GM18526 (cell line): ENCODE measurements at regions not wholly inside any gene's neighbourhood (a gene's known extent, or its start where the extent isn't known, plus 50 kb on each side); places are given as distances from the start of the nearest gene placed in this dataset.

Experiments
- POLR2A ChIP-seq: IDR thresholded peaks from 3 replicates; pipeline ENCODE4 v1.6.1; 2011; ENCODE audit not compliant: insufficient read length; ENCODE audit errors: extremely low read depth

DNA sequence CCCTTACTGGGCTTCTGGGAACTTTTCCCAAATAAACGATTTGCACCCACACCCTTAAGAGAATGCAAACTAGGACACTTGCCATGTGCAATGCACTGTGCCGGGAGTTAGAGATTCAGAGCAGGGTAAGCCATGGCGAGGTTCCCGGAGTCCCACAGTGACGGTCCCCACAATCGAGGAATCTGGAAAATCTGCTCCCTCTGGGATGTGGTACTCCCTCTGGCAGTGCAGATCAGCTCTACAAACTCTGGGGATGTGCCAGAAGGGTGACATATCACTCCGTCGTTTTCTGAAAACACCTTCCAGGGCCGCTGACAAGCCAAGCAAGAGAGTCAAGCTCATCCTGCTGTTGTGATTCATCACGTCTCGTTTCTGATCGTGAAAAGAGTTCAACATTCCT is 537.5 kb downstream of the BCOR start:
- TF ChIP-seq POLR2A: no peak

DNA sequence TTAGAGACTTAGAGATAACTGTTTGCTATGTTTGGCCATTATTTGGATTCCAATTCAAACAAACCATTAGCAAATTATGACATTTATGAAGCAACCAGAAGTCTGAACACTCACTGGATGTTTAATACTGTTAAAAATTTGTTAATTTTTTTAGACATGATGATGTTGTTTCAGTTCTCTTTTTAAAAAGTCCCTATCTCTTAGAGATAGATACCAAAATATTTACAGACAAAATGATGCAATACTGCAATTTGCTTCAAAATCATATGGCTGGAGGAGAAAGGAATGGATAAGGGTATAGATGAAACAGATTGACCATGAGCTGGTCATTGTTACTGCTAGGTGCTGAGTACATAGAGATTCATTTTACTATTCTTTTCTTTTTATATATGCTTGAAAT is 534.6 kb downstream of the BCOR start:
- no peak for TF ChIP-seq POLR2A

DNA sequence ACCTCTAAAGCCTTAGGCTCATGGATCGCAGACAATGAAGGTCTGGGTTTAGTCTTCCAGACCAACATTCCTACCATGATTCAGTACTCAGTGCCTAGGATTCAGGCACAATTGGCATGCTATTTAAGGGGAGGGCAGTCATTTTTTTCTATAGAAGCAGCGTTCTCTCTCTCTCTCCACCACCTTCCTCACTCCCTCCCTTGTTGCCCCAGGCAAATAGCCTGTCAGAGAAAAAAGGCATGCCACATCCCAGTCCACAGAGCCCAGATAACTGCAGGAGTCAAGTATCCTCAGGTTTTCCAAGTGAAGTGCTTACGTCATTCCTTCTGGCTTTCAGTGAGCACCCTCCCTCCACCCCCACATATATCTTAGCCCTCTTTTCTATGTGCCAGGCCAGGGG is 533.0 kb downstream of the BCOR start:
- TF ChIP-seq POLR2A: no peak

DNA sequence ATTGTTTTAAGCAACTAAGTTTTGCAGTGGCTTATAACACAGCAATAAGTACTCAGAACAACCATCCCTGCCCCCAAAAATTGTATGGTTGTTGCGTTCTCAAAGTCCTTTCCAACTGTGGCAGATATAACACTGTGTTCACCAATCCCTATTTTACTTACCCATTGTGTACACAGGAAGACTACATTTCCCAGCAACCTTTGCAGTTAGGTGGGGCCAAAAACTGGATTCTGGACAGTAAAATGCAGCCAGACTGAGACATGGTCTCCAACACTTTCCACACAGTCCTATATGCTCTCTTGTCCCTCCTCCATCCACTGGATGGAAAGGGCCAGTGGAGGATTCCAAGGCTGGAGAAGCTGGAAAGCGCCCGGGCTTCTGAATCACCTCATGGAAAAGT is 523.6 kb downstream of the BCOR start:
- TF ChIP-seq POLR2A: no peak

DNA sequence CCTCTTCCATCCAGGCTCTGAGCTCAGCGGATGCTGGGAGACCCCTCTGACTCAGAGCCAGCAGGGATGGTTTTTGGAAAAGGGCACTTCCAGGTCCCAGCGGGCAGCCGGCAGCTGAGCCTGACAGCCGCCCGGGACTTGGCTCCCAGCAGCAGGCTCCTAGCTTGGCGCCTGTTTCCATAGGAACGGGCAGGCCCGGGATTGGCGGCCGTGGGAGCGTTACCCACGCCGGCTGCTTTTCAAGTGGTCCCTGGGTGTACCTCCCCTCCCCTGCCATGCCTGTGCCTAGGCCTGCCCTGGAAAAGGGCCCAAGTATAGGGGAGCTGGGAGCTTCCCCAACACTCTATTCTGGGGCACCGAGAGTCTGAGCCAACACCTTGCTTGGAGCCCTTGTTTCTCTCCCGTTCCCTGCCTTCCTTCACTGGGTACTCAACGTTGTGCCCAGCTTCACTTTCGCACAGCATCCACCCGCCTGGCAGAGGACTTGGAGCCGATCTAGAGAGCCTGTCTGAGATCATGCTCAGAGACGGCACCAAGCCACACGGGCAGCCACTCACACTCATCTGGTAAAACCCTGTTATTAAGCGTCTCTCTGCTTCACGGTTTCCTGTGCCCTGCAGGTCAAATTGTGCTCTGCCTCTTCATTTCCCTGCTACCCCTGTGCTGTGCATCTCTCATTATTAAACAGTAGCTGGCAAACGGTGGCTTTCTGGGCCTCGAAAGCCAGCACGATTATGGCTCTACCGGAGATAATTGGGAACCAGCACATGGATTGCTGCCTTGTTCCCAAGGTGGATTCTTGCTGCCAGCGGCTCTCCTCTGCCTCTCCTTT is 521.5 kb downstream of the BCOR start:
- TF ChIP-seq POLR2A: no peak

DNA sequence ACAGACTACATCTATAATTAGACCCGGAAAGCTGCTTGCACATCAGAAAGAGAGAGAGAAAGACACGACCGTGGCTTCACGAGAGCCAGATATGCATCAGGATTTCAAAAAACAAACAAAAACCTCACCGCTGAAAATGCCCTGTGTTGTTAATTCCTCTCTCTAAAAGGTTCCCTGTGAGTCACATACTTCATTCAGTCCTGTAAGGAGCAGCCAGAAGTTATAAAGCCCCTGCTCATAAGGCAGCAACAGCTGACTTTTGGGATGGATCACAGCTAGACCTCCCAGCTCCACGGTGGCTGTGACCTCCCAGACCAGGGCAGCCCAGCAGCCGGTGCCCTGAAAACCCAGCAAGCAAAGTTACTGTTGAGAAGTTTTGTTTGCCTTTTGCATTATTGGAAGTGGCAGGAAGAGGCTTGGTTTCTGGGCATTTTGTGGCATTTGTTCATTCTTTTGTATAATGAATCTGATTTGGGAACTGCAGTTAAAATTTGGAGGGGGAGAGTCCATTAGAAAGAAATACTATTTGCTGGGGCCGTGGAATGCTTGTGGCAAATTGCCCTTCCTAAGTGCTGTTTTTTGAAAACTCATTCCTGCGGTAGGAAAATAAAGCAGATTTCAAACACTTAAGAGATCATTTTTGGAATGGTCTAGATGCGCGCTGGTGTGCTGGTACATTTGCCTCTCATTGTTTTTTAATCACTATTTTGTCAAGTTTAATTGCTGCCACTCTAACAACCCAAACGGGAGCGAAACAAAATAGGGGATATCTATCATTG is 520.4 kb downstream of the BCOR start:
- no peak for TF ChIP-seq POLR2A

DNA sequence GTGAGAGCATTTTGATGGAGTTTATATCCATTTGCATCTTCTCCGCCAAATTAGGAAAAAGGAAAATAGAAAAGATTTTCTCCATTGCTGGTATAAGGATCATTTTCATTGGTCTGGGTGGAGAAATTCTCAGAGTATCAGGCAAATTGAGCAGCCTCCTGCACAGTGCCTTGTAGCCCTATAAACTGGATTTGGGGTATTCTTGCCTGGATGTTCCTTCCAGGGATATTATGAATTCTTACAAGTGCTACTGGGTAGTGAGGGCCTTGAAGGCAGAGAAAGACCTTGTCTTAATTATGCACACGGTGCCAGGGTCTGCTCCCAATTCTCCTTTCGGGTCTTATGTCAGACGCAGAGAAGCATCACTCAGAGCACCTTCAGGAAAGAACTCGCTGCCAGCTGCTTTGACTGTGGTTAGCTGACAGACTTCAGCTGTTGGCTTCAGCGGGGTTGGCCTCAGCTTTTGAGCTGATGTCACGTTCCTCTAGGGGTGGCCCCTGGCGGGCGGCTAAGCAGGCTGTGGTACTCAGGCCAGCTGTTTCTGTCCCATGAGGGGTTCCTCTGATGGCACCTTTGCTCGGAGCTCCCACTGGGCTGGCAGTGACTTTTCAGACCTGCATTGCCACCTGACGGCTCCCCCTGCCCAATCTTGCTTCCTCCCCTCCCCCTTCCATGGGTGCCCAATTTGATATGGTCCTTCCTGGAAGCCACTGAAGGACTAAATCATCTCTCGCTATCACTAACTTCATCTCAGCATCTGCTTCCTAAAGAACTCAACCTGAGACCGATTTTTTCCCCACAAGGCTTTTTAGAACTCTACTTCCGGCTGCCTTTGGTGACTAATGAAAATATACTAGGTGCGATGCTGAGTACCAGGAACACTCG is 519.5 kb downstream of the BCOR start:
- TF ChIP-seq POLR2A: no peak

DNA sequence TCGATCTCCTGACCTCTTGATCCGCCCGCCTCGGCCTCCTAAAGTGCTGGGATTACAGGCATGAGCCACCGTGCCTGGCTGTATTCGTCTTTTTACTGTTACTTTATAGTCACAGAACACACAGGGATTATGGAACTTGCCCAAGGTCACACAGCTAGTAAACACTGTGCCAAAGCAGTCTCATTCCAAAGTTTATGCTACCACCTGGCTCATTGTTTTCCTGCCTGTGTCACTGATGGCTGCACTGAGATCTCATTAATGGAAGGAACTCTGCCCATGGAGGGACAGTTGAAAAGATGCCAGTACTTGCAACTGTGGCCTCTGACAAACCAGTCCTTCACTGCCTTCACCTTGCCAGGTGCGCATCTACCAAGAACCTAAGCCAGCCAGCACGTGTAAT is 517.7 kb downstream of the BCOR start:
- no peak for TF ChIP-seq POLR2A

DNA sequence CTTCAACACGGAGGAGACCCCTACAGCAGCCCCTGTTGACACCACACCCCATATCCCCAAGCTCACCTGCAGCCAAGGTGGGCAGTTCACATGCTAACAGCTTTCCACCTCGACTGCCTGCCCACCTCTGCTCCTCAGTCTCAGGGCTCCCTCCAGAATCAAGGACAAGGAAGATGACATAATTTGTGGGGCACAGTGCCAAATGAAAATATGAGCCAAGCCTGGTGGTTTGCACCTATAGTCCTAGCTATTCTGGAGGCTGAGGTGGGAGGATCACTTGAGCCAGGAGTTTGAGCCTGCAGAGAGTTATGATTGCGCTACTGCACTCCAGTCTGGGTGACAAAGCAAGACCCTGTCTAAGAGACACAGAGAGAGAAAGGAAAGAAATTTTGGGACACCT is 516.3 kb downstream of the BCOR start:
- no peak for TF ChIP-seq POLR2A

DNA sequence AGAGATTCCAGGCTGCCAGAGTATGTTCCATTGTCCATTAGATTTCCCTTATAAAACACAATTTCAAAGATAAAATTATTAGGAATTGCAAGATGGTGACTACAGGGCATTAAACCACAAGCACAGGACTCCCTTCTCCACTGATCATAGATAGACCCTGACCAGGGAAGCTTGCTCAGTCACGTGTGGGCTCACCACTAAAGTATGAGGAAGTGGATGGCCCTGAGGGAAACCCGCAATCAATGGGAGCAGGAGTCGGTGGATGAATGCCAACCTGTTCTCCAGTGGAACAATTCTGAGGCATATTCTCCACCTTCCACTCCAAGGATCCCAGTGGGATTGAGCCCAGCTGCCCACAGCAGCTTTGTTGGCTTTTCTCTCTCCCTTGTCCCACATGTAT is 515.7 kb downstream of the BCOR start:
- TF ChIP-seq POLR2A: no peak

DNA sequence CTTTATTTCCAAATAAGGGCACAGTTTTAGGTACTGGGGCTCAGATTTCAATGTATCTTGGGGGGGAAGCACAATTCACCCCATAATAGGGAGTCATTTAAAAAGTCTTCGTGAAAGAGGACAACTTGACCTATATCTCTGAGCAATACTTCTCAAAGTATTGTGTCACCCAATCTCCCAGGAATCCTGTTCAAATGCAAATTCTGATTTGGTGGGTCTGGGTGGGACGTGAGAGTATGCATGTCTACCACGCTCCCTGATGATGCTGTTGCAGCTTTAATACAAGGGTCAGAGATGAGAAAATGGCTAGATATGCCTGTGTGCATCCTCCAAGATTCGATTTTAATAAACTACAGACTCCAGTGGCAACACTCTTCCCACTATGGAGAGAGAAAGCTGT is 514.8 kb downstream of the BCOR start:
- TF ChIP-seq POLR2A: no peak

DNA sequence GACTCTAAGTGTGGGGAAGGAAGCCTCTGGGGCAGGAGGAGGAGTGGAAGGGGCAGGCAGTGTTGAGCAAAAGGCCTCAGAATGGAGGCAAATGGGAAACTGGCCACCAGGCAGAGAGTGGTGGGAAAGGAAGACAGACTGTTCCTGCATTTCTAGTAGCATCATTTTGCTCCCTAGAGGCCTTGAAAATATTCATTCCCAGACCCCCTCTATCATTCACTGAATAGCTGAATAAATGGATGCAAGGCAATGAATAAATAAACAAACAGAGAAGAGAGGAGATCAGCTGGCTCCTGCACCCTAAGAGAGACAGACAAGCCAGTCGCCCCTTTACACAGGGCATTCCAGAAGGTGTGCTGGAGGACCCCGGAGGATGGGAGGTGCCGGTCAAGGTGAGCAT is 511.9 kb downstream of the BCOR start:
- no peak for TF ChIP-seq POLR2A

DNA sequence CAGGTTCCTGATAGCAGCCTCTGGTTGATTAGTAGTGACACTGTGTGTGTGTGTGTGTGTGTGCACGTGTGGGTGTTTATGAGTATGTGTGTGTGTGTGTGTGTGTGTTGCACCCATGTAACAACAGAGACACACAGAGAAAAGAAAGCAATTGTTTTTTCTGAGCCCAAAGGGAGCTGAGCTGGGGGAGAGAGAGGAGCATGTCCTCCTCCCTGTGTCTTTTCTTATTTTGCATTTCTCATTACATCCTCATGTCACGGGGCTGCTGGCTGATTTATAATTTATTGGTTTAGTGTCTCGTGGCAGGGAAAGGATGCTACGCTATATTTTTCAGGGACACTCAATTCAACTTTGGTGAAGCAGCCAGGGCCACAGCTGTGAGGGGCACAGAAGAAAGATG is 511.4 kb downstream of the BCOR start:
- no peak for TF ChIP-seq POLR2A

DNA sequence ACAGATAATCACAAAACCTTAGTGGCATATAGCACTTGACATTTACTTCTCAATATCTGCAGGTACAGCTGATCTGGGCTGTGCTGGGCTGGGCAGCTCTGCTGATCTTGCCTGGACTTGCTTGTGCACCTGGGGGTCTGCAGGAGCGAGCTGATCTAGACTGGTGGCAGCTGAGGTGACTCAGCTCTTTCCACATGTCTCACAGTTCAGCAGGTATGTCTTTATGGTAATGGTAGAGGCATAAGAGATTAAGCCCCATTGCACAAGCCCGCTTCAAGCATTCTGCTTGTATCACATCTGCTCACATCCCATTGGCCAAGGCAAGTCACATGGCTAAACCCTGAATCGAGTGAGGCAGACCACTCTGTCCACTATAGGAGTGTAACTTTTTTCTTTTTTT is 506.7 kb downstream of the BCOR start:
- no peak for TF ChIP-seq POLR2A

DNA sequence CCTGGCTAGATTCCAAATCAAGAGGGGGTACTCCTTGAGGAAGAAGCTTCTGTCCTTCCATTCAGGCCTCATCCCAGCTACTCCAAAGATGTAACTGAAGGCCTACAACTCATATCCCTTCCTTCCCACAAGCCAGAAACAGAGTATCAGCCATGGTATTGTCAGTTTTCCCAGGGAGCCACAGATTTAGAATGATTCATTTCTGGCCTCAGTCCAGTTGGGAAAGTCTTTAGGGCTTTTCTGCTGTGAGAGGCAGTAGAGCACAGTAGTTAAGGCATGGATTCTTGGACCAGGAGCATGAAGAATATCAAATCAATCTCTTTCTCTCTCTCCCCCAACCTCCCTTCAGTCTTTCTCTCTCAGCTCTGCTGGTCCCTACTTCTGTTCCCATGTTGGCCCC is 505.0 kb downstream of the BCOR start:
- TF ChIP-seq POLR2A: no peak

DNA sequence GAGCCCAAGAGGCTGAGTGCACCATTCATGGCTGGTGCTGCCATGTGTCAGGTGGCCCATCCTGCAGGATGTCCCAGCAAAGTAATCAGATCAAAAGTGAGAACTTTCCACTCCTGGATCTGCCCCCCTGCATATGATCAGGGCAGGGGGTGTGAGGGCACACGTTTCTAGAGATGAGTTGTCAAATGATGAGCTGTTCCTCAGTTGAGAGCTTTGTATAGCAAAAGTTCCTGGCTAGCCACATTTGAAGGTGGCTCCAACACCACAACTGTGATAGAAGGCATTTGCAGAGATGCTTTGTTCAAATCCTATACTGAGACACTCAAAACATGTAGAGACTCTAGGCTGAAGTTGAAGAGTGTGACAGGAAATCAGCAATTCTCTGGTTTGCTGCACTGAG is 501.8 kb downstream of the BCOR start:
- no peak for TF ChIP-seq POLR2A
